ENCODE measurements at regions not wholly inside any gene's neighbourhood (a gene's known extent, or its start where the extent isn't known, plus 50 kb on each side); places are given as distances from the start of the nearest gene placed in this dataset.

- peak in 2 of 6 donors; percentile 18 to 61 for DNase-seq (ENCODE audit: low read depth in 4 of 6, low spot score in 6 of 6)
- no peak overlapping the region for H3K4me3 ChIP-seq (ENCODE audit: low read depth, low read length)
- no peaks in the 10 kb centered on the region for H3K36me3 ChIP-seq (ENCODE audit: control insufficient read depth, insufficient read depth, low read length)
- H3K27me3 ChIP-seq (ENCODE audit: control insufficient read depth, insufficient read depth, low read length) = peaks cover 2% of the 10 kb centered on the region
- H3K27ac ChIP-seq (ENCODE audit: low read depth, low read length) = no peak overlapping the region
- WGBS (ENCODE audit: insufficient coverage) = 50% methylated on average over 1 of the region's 2 CpGs
- peaks cover 7% of the 10 kb centered on the region for H3K4me1 ChIP-seq (ENCODE audit: control insufficient read depth, insufficient read depth, low read length)
- H3K9me3 ChIP-seq (ENCODE audit: control insufficient read depth, insufficient read depth, low read length) = no peaks in the 10 kb centered on the region
Observed at GRCh38 chr10:29157321-29157720, 131.5 kb upstream of the LYZL1 start.

- peak in 1 of 6 donors; percentile 46 for DNase-seq (ENCODE audit: low read depth in 4 of 6, low spot score in 6 of 6)
- Histone ChIP-seq H3K27ac (ENCODE audit: low read depth, low read length) (no peak overlapping the region), H3K9me3 (ENCODE audit: control insufficient read depth, insufficient read depth, low read length) (no peaks in the 10 kb centered on the region), H3K4me1 (ENCODE audit: control insufficient read depth, insufficient read depth, low read length) (peaks cover 7% of the 10 kb centered on the region), H3K27me3 (ENCODE audit: control insufficient read depth, insufficient read depth, low read length) (peaks cover 2% of the 10 kb centered on the region), H3K36me3 (ENCODE audit: control insufficient read depth, insufficient read depth, low read length) (no peaks in the 10 kb centered on the region), H3K4me3 (ENCODE audit: low read depth, low read length) (no peak overlapping the region)
- WGBS (ENCODE audit: insufficient coverage) = no CpG with 5 or more reads among the region's 4 CpGs
Observed at GRCh38 chr10:29158066-29158465, 130.8 kb upstream of the LYZL1 start.

DNA sequence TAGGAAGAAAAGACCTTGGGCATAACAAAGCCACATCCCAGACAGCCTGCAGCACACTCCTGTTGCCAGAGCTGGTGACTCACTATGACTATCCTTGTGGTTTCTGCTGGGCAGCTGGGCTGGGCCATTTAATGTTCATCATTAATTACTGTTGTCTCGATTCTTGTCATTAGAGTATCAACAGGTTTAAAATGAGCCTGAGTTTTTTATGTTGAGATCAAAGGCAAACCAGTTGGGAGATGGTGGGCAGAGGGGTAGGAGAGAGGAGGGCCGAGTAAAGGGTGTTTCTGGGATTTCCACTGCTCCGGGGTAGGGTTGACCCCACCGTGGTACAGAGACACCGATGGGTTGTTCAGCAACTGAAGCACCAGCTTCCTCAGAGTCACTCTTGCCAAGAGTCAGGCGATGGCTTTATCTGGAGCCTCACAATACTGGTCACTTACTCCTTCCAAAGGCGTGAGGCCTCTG, 128.7 kb upstream of the LYZL1 start:
- H3K4me3 ChIP-seq (ENCODE audit: low read depth, low read length) = no peak overlapping the region

GRCh38 chr10:29163746-29164145, 125.1 kb upstream of the LYZL1 start:
- Histone ChIP-seq H3K36me3 (ENCODE audit: control insufficient read depth, insufficient read depth, low read length) (no peaks in the 10 kb centered on the region), H3K4me1 (ENCODE audit: control insufficient read depth, insufficient read depth, low read length) (no peaks in the 10 kb centered on the region), H3K9me3 (ENCODE audit: control insufficient read depth, insufficient read depth, low read length) (peaks cover 20% of the 10 kb centered on the region), H3K4me3 (ENCODE audit: low read depth, low read length) (no peak overlapping the region), H3K27me3 (ENCODE audit: control insufficient read depth, insufficient read depth, low read length) (no peaks in the 10 kb centered on the region), H3K27ac (ENCODE audit: low read depth, low read length) (no peak overlapping the region)
- no peak for DNase-seq (ENCODE audit: low read depth in 4 of 6, low spot score in 6 of 6)
- WGBS (ENCODE audit: insufficient coverage) = 72% methylated on average over 2 of the region's 2 CpGs

More for the DNA sequence above, 128.7 kb upstream of the LYZL1 start:
- Histone ChIP-seq H3K4me1 (ENCODE audit: control insufficient read depth, insufficient read depth, low read length) (peaks cover 7% of the 10 kb centered on the region), H3K9me3 (ENCODE audit: control insufficient read depth, insufficient read depth, low read length) (peaks cover 6% of the 10 kb centered on the region), H3K27me3 (ENCODE audit: control insufficient read depth, insufficient read depth, low read length) (peaks cover 2% of the 10 kb centered on the region), H3K36me3 (ENCODE audit: control insufficient read depth, insufficient read depth, low read length) (no peaks in the 10 kb centered on the region), H3K27ac (ENCODE audit: low read depth, low read length) (no peak overlapping the region)
- no peak for DNase-seq (ENCODE audit: low read depth in 4 of 6, low spot score in 6 of 6)
- WGBS (ENCODE audit: insufficient coverage) = 91% methylated on average over 5 of the region's 7 CpGs

DNA sequence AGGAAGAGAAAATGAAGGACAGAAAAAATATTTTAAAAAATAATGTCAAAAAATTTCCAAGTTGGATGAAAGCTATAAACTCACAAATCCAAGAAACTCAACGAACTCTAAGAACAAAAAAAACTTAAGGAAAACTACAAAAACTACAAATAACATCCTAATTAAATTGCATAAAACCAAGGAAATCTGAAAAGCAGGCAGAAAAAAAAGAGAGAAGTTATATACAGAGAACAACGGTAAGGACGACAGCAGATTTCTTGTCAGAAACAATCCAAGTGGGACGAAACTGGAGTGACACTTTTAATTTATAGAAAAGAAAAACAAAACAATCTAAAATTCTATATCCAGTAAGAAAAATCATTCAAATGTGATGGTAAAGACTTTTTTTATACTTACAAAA, 122.2 kb upstream of the LYZL1 start:
- H3K9me3 ChIP-seq (ENCODE audit: control insufficient read depth, insufficient read depth, low read length) = peaks cover 20% of the 10 kb centered on the region
- H3K27ac ChIP-seq (ENCODE audit: low read depth, low read length) = no peak overlapping the region
- H3K4me3 ChIP-seq (ENCODE audit: low read depth, low read length) = no peak overlapping the region
- H3K27me3 ChIP-seq (ENCODE audit: control insufficient read depth, insufficient read depth, low read length) = no peaks in the 10 kb centered on the region
- H3K36me3 ChIP-seq (ENCODE audit: control insufficient read depth, insufficient read depth, low read length) = no peaks in the 10 kb centered on the region
- H3K4me1 ChIP-seq (ENCODE audit: control insufficient read depth, insufficient read depth, low read length) = peaks cover 2% of the 10 kb centered on the region
- WGBS (ENCODE audit: insufficient coverage) = no CpG with 5 or more reads among the region's 4 CpGs
- no peak for DNase-seq (ENCODE audit: low read depth in 4 of 6, low spot score in 6 of 6)

- DNase-seq (ENCODE audit: low read depth in 4 of 6, low spot score in 6 of 6) = no peak
- Histone ChIP-seq H3K4me1 (ENCODE audit: control insufficient read depth, insufficient read depth, low read length) (peaks cover 3% of the 10 kb centered on the region), H3K36me3 (ENCODE audit: control insufficient read depth, insufficient read depth, low read length) (no peaks in the 10 kb centered on the region), H3K27ac (ENCODE audit: low read depth, low read length) (no peak overlapping the region), H3K9me3 (ENCODE audit: control insufficient read depth, insufficient read depth, low read length) (peaks cover 20% of the 10 kb centered on the region), H3K4me3 (ENCODE audit: low read depth, low read length) (no peak overlapping the region), H3K27me3 (ENCODE audit: control insufficient read depth, insufficient read depth, low read length) (no peaks in the 10 kb centered on the region)
- WGBS (ENCODE audit: insufficient coverage) = no CpG with 5 or more reads among the region's 2 CpGs
Observed at GRCh38 chr10:29169021-29169420, 119.8 kb upstream of the LYZL1 start.

- WGBS (ENCODE audit: insufficient coverage) = 44% methylated on average over 8 of the region's 9 CpGs
- H3K27me3 ChIP-seq (ENCODE audit: control insufficient read depth, insufficient read depth, low read length) = no peaks in the 10 kb centered on the region
- H3K4me1 ChIP-seq (ENCODE audit: control insufficient read depth, insufficient read depth, low read length) = peaks cover 3% of the 10 kb centered on the region
- H3K27ac ChIP-seq (ENCODE audit: low read depth, low read length) = no peak overlapping the region
- H3K9me3 ChIP-seq (ENCODE audit: control insufficient read depth, insufficient read depth, low read length) = peaks cover 4% of the 10 kb centered on the region
- no peak for DNase-seq (ENCODE audit: low read depth in 4 of 6, low spot score in 6 of 6)
- H3K4me3 ChIP-seq (ENCODE audit: low read depth, low read length) = no peak overlapping the region
- H3K36me3 ChIP-seq (ENCODE audit: control insufficient read depth, insufficient read depth, low read length) = no peaks in the 10 kb centered on the region
Observed at GRCh38 chr10:29171717-29172116, 117.2 kb upstream of the LYZL1 start.

DNA sequence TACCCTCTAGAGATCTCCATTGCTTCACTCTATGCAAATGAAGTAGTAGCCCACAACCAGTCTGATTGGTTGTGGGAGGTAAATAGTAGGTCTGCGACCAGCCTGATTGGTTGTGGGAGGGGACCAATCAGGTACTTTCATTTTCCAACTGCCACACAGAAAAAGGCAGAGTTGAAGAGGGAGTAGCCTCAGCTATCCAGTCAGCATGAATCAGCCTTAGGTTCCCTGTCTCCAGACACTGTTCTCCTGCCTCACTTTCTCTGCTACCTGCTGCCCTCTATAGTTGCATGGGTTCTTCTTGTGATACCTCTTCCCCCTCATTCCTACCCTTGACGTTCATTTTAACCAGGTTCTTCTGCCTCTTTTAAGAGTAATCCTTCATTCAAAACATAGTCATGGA, 114.5 kb upstream of the LYZL1 start:
- no peaks in the 10 kb centered on the region for H3K36me3 ChIP-seq (ENCODE audit: control insufficient read depth, insufficient read depth, low read length)
- no peak overlapping the region for H3K27ac ChIP-seq (ENCODE audit: low read depth, low read length)
- no peaks in the 10 kb centered on the region for H3K27me3 ChIP-seq (ENCODE audit: control insufficient read depth, insufficient read depth, low read length)
- H3K4me1 ChIP-seq (ENCODE audit: control insufficient read depth, insufficient read depth, low read length) = peaks cover 3% of the 10 kb centered on the region
- no peak overlapping the region for H3K4me3 ChIP-seq (ENCODE audit: low read depth, low read length)
- WGBS (ENCODE audit: insufficient coverage) = 100% methylated on average over 1 of the region's 2 CpGs
- no peaks in the 10 kb centered on the region for H3K9me3 ChIP-seq (ENCODE audit: control insufficient read depth, insufficient read depth, low read length)
- no peak for DNase-seq (ENCODE audit: low read depth in 4 of 6, low spot score in 6 of 6)

DNA sequence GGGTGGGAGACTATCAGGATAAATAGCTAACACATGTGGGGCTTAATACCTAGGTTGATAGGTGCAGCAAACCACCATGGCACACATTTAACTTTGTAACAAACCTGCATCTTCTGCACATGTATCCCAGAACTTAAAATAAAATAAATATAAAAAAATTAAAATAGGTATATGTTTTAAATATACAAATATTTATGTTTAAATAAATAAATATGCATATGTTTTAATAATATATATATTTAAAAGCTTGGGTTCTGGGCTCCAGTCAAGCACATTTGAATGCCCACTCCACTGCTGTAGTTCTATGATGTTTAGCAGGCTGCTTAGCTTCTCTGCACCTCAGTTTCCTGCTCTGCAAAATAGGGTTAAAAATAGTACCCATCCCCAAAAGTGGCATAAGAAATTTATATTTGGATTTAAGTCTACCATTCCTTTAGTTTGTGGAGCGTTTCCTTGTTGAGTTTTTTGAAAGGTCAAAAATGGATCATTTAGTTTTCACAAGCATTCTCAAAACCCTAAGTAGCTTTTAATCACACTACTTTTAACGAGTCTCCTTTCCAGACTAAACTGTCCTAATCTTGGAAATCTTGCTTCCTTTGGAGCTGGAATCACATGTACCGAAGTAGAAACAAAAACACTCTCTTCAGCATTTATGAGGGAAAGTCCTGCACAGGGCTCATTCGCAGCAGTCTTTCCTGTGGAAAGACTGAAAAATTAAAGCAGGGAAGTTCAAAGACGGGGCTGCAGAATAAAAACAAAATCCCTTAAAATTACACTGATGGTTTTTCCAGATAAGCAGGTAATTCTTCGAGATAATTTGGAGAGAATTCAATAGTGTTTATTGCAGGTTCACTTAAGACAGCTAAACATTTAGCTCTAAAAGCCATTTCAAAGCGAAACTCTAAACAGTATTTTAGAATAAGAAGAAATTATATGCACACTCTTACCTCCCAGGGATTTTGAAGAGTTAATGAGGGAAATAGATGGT, 111.7 kb upstream of the LYZL1 start:
- DNase-seq (ENCODE audit: low read depth in 4 of 6, low spot score in 6 of 6) = peak in 1 of 6 donors; percentile 26
- H3K4me3 ChIP-seq (ENCODE audit: low read depth, low read length) = no peak overlapping the region
- H3K27me3 ChIP-seq (ENCODE audit: control insufficient read depth, insufficient read depth, low read length) = no peaks in the 10 kb centered on the region
- H3K27ac ChIP-seq (ENCODE audit: low read depth, low read length) = no peak overlapping the region
- H3K36me3 ChIP-seq (ENCODE audit: control insufficient read depth, insufficient read depth, low read length) = no peaks in the 10 kb centered on the region
- WGBS (ENCODE audit: insufficient coverage) = 80% methylated on average over 1 of the region's 7 CpGs
- H3K9me3 ChIP-seq (ENCODE audit: control insufficient read depth, insufficient read depth, low read length) = no peaks in the 10 kb centered on the region
- no peaks in the 10 kb centered on the region for H3K4me1 ChIP-seq (ENCODE audit: control insufficient read depth, insufficient read depth, low read length)

- Histone ChIP-seq H3K27me3 (ENCODE audit: control insufficient read depth, insufficient read depth, low read length) (no peaks in the 10 kb centered on the region), H3K9me3 (ENCODE audit: control insufficient read depth, insufficient read depth, low read length) (no peaks in the 10 kb centered on the region), H3K36me3 (ENCODE audit: control insufficient read depth, insufficient read depth, low read length) (no peaks in the 10 kb centered on the region), H3K27ac (ENCODE audit: low read depth, low read length) (no peak overlapping the region), H3K4me1 (ENCODE audit: control insufficient read depth, insufficient read depth, low read length) (peaks cover 6% of the 10 kb centered on the region), H3K4me3 (ENCODE audit: low read depth, low read length) (no peak overlapping the region)
- DNase-seq (ENCODE audit: low read depth in 4 of 6, low spot score in 6 of 6) = no peak
- no CpG with 5 or more reads among the region's 6 CpGs for WGBS (ENCODE audit: insufficient coverage)
Observed at GRCh38 chr10:29181936-29182335, 106.9 kb upstream of the LYZL1 start.

All from spinal cord (tissue), 9 donors.